ENCODE measurements at regions not wholly inside any gene's neighbourhood (a gene's known extent, or its start where the extent isn't known, plus 50 kb on each side); places are given as distances from the start of the nearest gene placed in this dataset.
"Not testable (repeated sequence)": the region's sequence is repeated elsewhere in the genome, so short reads cannot be mapped to it uniquely, and the experiment has no call there.

DNA sequence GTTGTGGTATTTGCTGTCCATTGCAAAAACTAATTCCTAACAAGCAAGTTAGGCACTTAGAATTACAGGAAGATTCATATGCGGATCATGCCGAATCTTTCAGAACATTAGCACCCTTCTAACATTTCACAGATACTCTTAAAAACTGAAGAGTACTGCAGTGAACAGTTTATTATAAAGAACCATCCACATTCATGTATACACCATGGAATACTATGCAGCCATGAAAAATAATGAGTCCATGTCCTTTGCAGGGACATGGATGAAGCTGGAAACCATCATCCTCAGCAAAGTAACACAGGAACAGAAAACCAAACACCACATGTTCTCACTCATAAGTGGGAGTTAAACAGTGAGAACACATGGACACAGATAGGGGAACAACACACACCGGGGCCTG lies 319.9 kb downstream of the FGFR2 start:
- not testable (repeated sequence) for DNase-seq (ENCODE audit: low spot score)

DNA sequence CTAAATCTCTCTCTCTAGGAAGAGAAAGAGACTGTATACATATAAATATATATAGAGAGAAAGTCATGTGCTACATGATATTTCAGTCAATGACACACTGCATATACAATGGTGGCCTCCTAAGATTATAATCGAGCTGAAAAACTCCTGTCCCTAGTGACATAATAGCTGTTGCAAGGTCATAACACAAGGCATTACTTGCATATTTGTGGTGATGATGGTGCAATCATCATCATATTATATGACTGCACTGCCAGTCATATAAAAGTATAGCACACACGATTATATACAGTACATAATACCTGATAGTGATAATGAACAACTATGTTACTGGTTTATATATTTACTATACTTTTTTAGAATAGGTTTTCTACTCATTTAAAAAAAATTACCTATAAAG lies 316.7 kb downstream of the FGFR2 start:
- no peak for DNase-seq (ENCODE audit: low spot score)

DNA sequence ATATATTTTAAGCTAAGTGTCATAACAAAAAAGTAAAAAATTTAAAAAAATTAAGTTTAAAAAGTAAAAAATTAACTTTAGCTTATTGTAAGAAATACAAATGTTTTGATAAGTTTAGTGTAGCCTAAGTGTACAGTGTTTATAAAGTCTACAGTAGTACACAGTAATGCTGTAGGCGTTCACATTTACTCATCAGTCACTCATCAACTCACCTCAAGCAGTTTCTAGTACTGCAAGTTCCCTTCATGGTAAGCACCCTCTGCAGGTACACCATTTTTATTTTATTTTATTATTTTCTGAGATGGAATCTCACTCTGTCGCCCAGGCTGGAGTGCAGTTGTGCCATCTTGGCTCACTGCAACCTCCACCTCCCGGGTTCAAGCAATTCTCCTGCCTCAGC lies 316.0 kb downstream of the FGFR2 start:
- no peak for DNase-seq (ENCODE audit: low spot score)

- no peak for DNase-seq (ENCODE audit: low spot score)
Measured at GRCh38 chr10:121282797-121283515, 315.3 kb downstream of the FGFR2 start.

DNA sequence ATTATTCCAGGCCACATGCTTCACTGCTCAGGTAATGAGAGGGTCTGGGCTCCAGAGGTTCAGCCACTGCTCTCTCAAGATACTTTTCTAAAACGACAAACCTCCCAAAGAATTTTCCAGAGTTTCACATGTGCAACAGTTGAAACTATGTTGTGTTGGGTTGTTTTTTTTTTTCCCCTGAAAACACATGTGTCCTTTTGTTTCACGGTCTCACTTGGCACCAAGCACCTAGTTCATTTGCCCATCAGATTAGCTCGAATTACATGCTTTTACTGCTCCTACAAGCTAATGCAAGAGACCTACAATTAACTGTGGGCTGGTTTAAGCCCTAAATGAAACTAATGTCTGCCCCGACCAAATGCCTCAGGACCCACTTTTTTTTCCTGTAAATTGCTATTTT lies 313.3 kb downstream of the FGFR2 start:
- no peak for DNase-seq (ENCODE audit: low spot score)

DNA sequence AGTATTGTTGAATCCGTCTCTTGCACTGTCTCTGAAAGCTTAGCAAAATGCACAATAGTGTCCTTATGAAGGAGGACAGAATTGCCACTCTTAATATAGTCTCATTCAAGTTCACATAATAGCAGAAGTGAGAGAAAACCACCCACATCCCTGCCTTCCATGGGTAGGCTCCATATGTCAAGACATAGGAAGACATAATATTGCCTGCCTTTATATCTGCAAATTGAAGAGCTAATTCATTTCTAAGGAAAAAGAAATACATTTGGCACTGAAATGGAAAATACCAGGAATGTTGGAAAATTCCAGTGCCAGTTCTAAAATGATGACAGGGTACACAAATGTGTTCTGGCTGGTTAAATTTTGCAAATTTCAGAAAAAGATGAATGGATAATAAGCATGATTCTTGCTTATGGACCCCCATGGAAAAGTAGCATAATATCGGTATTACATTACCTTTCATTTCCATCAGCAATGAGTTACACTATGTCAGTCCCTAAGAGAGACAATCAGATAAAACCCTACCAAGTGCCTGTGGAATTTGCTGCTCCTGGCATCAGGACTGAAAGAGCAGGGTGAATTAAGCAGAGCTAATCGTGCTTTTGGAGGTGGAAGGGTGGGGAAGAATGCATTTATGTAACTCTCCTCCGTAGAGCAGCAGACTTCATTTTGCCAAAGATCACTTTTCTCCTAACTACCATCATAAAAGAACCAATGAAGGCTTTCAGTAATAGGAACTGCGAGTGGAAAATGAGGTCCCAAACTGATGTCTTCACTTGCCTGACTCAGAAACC lies 312.6 kb downstream of the FGFR2 start:
- DNase-seq (ENCODE audit: low spot score) = no peak

DNA sequence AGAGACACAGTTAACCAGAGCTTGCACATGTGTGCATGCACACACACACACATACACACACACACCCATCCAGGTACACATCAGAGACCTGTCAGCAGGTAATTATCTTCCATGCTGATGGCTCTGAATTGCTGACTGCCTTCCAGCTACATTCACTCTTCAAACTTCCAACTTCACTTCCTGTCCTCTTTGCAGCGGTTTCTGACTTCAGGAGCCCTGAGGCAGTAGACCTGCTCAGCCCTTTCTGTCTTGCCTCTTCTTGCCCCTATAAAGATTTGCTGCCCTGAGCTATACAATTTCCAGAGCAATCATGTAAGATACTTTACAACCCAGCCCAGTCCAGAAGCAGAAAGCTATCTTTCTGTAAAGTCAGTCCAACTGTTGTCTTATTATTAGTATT lies 310.2 kb downstream of the FGFR2 start:
- no peak for DNase-seq (ENCODE audit: low spot score)

DNA sequence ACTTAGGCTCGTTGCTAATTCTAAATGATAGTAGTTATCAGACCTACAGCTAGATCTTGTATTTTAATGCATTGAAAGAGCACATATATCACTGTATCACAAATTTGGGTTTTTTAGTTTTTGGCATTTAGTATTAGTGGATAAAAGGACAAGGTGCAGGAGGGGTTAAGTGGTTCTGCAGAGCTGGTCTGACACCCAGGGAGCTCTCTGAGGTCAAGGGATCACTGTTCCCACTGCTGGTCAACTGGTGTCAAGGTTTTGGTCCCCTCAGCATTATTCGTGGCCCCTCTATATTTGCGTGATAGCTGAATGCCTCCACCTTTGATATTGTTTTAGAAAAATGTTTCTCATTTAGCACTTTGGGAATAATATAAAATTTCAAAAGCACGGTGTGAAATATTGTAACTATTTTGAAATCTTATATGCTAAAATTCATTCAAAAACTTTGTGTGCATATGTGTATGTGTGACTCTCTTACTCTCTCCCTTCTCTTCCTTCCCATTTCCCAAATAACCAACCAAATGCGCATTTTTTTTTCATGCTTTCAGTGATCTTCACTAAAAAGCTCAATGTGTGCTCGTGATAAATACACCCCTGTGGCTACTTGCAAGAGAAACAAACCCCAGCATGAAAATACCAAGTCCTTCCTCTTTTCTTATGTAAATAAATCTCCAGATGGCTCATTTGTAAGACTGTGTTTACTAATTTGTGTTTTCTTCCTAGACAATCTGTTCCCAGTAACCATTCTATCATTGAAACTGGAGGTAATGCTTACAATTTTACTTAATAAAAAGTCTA lies 309.2 kb downstream of the FGFR2 start:
- no peak for DNase-seq (ENCODE audit: low spot score)

DNA sequence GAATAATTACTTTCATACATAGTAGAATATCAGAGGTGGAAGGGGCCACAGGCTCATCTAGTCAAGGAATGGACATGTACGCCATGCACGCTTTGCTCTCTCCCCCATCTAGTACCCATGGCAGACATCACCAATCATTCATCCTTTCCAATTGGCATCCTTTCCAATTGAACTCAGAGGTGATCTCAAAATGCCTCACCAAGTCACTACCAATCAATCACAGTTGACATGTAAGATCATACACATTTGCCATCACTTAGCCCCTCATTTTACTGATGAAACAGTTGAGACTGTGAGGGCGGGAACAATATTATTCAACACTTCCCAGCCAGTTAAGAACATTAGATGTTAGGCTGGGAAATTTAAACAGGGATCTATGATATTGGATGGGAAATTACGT lies 308.4 kb downstream of the FGFR2 start:
- no peak for DNase-seq (ENCODE audit: low spot score)

DNA sequence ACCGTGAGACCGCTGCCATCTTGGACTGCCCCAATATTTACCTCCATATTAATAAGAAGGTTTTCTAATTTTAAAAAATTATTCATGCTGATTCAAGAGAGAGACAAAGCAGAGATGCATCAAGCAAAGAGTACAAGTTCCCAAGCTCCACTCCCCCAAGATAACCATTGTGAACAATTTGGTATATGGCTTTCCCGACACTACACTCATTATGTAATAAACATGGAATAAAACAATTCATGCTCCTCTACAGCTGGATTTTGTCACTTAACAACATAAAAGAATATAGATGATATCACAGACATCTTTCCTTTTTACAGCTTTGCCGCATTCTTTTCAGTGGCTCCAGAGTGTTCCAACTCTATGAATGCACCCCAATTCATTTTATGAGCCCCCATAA lies 307.6 kb downstream of the FGFR2 start:
- DNase-seq (ENCODE audit: low spot score) = no peak

DNA sequence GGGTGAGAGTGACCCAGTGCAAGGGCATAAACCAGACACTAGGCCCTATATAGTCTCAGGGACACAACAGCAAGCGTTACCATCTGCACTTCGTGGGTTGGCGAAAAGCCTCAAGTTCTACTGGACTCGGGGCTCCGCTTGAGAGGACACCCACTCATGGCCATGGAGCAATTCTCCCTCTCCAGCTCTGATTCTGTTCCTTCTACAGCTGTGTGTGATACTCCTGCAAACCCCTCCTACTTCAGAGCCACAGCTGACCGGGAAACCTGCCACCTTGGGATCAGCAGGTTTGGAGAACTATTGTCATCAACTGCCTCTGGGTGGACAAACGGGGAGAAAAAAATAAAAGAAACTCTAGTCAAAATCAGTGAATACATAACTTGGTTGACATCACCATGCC lies 306.9 kb downstream of the FGFR2 start:
- no peak for DNase-seq (ENCODE audit: low spot score)

DNA sequence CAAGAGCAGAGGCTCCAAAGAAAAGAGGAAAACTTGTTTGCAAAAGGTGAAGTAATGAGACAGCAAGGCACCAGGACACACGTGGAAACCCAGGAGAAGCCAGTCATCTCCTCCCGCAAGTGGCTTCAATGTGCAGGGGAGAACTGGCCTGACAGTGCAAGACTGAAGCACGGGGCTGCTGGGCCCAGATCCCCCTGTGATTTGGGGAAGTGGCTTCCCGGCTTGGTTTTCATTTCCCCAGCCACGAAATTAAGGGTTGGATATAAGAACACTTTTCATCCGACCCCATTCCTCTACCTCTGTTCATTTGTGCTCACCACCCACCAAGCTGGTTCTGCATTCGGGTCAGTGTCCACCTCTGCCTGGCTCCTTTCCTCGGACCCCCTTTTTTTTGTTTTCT lies 306.4 kb downstream of the FGFR2 start:
- no peak for DNase-seq (ENCODE audit: low spot score)

- DNase-seq (ENCODE audit: low spot score) = no peak
Measured at GRCh38 chr10:121292321-121292720, 305.9 kb downstream of the FGFR2 start.

- no peak for DNase-seq (ENCODE audit: low spot score)
Measured at GRCh38 chr10:121293110-121293509, 305.1 kb downstream of the FGFR2 start.

GRCh38 chr10:121294630-121295029 lies 303.6 kb downstream of the FGFR2 start:
- DNase-seq (ENCODE audit: low spot score) = no peak

DNA sequence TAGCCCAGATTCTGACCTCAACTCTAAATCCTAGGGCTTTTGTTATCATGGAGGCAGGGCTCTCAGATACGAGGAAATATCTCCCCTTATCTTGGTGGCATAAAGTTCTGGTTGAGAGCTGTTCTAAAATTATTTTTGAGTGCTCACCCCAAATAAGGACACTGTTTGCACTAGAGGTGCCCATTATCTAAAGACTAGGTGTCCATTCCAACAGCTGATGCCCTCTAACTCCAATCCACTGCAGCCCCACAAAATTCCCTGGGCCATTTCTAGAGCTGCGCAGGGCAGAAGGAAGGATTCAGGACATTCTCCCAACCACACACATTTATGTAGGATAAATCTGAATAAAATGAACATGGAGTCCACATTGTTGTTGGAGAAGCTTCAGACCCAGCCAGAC lies 301.9 kb downstream of the FGFR2 start:
- DNase-seq (ENCODE audit: low spot score) = no peak

- DNase-seq (ENCODE audit: low spot score) = no peak
Measured at GRCh38 chr10:121296881-121297585, 301.2 kb downstream of the FGFR2 start.

DNA sequence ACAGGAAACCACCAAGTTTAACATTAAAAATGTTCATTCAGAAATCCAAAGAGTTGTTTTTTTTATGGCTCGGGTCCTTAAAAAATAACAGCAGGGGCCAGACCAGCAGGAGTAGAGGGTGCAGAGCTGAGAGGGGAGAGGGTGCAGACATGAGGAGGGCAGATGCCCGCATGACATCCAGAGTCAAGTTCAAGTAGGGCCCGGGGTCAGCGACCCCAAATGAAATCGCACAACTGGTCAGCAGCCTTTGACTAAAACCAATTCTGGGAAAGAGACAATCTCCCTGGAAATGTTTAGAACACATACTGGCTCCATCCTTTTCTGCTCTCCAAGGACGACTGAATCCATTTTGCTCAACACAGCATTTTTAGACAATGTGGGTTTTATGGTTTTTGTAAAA lies 297.5 kb downstream of the FGFR2 start:
- DNase-seq (ENCODE audit: low spot score) = no peak

DNA sequence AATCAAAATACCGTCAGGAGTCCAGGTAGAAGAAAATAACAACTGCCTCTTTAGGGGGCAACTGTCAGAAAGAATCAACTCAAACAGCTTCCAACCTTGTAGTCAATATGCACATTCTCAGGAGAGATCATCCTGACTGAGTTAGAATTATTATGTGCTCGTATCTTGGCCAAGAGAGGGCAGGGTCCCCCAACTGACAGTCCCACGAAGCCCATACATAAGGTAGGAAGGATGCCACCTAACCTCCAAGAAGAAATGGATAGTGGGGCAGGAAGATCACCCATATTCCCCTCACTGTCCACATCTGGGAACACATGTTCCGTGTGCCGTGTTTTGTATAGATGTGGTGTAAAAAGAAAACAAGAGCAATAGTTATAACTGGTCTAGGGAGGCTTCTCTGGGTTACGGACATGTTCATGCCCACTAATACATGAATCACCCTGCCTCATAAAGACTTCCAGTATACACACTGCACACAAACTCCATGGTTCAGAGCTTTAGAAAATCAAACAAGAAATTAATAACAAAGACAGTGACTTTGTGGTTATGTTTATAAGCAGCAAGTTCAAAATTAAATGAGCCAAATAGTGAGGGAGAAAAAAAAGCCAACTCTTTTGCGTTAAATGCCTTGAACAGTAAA lies 295.6 kb downstream of the FGFR2 start:
- no peak for DNase-seq (ENCODE audit: low spot score)

DNA sequence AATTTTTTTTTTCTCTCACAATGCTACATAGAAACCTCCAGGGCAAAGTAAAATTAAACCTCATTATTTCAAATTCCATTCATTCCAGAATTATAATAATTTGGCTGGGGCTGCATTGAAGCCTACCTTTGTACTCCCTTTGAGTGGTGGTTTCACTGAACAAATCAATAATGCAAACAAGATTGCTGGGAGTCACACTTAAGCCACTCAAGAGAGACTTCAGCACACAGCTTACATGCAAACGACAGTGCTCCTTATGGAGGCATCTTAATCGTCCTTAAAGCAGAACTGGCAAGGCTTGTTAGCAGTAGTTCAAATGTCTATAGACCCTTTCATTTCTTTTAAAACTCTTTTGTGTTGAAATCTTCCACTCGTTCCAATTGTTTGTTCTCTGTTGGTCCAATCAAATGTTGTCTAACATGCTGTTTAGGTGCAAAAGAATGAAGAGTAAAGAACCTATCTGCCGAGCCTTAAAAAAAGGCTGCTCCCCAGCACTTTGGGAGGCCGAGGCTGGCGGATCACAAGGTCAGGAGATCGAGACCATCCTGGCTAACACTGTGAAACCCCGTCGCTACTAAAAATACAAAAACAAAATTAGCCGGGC lies 294.9 kb downstream of the FGFR2 start:
- DNase-seq (ENCODE audit: low spot score) = no peak

- DNase-seq (ENCODE audit: low spot score) = no peak
Measured at GRCh38 chr10:121305066-121305465, 293.2 kb downstream of the FGFR2 start.
